ENCODE measurements at regions not wholly inside any gene's neighbourhood (a gene's known extent, or its start where the extent isn't known, plus 50 kb on each side); places are given as distances from the start of the nearest gene placed in this dataset.

GRCh38 chr7:17622451-17622850 lies 317.8 kb downstream of the SNX13 start:
- no peak for DNase-seq (ENCODE audit: low read depth)
- no peak overlapping the region for H3K4me3 ChIP-seq (ENCODE audit: low read depth, low read length)
- TF ChIP-seq CTCF (IDR thresholded peaks at IDR 0.05; ENCODE audit: control insufficient read depth, extremely low read depth, insufficient read depth): no peak

- DNase-seq (ENCODE audit: low read depth): no peak
- no peak overlapping the region for H3K4me3 ChIP-seq (ENCODE audit: low read depth, low read length)
- no peak for TF ChIP-seq CTCF (IDR thresholded peaks at IDR 0.05; ENCODE audit: control insufficient read depth, extremely low read depth, insufficient read depth)
Observed at GRCh38 chr7:17623546-17624185, 316.6 kb downstream of the SNX13 start.

- DNase-seq (ENCODE audit: low read depth): no peak
- H3K4me3 ChIP-seq (ENCODE audit: low read depth, low read length): no peak overlapping the region
- TF ChIP-seq CTCF (IDR thresholded peaks at IDR 0.05; ENCODE audit: control insufficient read depth, extremely low read depth, insufficient read depth): no peak
Observed at GRCh38 chr7:17624379-17624778, 315.9 kb downstream of the SNX13 start.

- no peak overlapping the region for H3K4me3 ChIP-seq (ENCODE audit: low read depth, low read length)
- no peak for TF ChIP-seq CTCF (IDR thresholded peaks at IDR 0.05; ENCODE audit: control insufficient read depth, extremely low read depth, insufficient read depth)
- DNase-seq (ENCODE audit: low read depth): no peak
Observed at GRCh38 chr7:17625043-17625442, 315.3 kb downstream of the SNX13 start.

- no peak overlapping the region for H3K4me3 ChIP-seq (ENCODE audit: low read depth, low read length)
- no peak for TF ChIP-seq CTCF (IDR thresholded peaks at IDR 0.05; ENCODE audit: control insufficient read depth, extremely low read depth, insufficient read depth)
- DNase-seq (ENCODE audit: low read depth): no peak
Observed at GRCh38 chr7:17626235-17626634, 314.1 kb downstream of the SNX13 start.

GRCh38 chr7:17631061-17631460 lies 309.2 kb downstream of the SNX13 start:
- no peak overlapping the region for H3K4me3 ChIP-seq (ENCODE audit: low read depth, low read length)
- DNase-seq (ENCODE audit: low read depth): no peak
- no peak for TF ChIP-seq CTCF (IDR thresholded peaks at IDR 0.05; ENCODE audit: control insufficient read depth, extremely low read depth, insufficient read depth)

- DNase-seq (ENCODE audit: low read depth): no peak
- no peak for TF ChIP-seq CTCF (IDR thresholded peaks at IDR 0.05; ENCODE audit: control insufficient read depth, extremely low read depth, insufficient read depth)
- H3K4me3 ChIP-seq (ENCODE audit: low read depth, low read length): no peak overlapping the region
Observed at GRCh38 chr7:17632384-17632783, 307.9 kb downstream of the SNX13 start.
